ENCODE measurements at regions not wholly inside any gene's neighbourhood (a gene's known extent, or its start where the extent isn't known, plus 50 kb on each side); places are given as distances from the start of the nearest gene placed in this dataset.
"Not testable (repeated sequence)": the region's sequence is repeated elsewhere in the genome, so short reads cannot be mapped to it uniquely, and the experiment has no call there.

GRCh38 chr6:68007717-68008116 lies 627.4 kb upstream of the ADGRB3 start:
- no peak for DNase-seq

DNA sequence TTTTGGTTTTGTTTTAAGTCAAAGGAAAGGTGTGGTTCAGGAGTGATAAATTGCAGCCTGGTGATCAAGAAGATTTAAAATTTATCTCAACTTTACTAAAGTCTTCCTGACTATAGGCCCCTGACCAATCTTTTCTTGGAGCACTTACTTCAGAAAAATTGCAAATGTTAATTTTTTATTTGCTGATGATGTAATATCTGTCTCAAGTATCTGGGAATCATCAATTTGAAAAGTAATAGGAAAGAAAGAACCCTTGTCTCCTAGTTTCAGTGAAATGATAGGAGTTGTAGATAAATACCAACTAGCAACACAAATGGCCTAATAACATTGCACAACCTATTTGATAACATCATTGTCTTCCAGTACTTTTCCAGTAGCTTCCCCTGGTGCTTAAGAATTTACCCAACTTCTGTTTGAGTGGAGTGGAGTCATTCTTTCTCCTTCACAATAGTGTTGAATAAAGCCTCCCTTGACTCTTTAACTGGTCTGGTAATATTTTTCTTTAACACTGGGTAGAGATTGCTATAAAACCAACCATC lies 648.3 kb upstream of the ADGRB3 start:
- DNase-seq, result no peak

DNA sequence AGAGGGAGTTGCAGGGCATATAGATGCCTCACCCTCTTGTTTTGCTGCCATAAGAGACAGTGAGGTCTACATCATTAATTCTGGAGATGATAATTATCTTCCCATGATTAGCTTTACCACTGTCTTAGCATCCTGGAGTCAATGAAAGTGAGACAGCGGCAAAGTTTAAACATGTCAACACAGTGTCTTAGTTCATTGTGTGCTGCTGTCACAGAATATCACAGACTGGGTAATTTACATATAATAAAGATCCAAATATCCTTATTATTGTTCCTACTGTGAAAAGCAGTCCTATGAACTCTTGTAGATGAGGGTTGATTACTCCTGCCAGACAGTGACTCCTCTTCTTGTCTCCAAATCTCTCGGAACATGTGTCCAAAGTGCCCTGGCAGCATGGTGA lies 658.6 kb upstream of the ADGRB3 start:
- no peak for DNase-seq

GRCh38 chr6:67974931-67975330 lies 660.2 kb upstream of the ADGRB3 start:
- no peak for DNase-seq

- DNase-seq, result no peak
These were observed 663.3 kb upstream of the ADGRB3 start for GRCh38 chr6:67971812-67972211.

- DNase-seq, result no peak
These were observed 668.3 kb upstream of the ADGRB3 start for GRCh38 chr6:67966830-67967229.

- no peak for DNase-seq
These were observed 678.7 kb upstream of the ADGRB3 start for GRCh38 chr6:67956352-67956751.

DNA sequence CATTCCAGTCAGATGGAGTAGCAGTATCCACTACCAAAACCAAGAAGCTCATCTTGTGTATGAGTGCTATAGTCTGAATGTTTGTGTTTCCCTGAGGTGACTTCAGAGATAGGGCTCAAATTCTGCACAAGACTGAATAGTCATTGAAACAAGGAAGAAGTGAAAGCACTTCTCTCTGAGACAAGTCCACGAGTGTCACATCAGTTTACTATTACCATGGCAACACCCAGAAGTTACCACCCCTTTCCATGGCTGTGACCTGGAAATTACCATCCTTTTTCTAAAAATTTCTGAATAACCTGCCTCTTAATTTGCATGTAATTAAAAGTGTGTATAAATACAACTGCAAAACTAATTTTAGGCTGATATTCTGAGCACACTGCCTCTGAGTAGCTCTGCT lies 682.1 kb upstream of the ADGRB3 start:
- no peak for DNase-seq

GRCh38 chr6:67952121-67952520 lies 683.0 kb upstream of the ADGRB3 start:
- no peak for DNase-seq

GRCh38 chr6:67947762-67948161 lies 687.3 kb upstream of the ADGRB3 start:
- DNase-seq, result not testable (repeated sequence)

DNA sequence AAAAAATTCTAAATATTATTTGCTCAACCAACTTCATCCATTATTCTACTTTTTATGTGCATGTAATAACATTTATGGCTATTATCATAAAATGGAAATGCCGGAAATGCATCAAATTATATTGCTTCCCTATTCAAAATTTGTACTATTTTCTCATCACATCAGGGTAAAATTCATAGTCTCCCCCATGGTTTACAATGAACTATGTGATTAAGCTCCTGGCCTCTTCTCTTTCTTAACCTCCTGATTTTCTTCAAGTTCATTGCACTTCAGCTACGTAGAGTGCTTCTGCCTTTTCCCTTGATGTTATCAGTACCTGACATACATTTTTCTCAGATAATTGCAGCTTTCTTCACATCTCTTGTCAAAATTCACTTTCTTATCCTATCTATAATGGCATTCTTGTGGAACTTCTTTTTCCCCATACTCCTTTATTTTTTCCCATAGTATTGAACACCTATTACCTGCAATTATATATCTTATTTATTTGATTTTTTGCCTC lies 699.1 kb upstream of the ADGRB3 start:
- DNase-seq, result no peak

DNA sequence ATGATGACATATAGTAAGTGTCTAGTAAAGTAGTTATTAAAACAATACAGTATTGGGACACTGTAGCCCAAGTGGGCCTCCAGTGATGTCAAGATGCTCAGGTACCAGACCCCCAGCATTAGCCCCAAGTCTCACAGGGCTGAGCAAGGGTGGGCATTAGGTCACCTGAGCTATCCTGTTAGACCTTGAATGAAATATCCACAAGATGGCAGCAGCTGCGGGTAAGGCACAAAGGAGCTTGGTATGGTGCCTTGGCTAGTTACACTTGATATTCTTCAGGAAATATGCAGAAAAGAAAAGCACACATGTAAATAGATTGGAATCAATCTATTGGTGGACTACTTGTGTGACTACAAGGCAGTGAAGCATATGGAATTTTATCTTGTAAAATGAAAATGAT lies 701.8 kb upstream of the ADGRB3 start:
- DNase-seq, result no peak

DNA sequence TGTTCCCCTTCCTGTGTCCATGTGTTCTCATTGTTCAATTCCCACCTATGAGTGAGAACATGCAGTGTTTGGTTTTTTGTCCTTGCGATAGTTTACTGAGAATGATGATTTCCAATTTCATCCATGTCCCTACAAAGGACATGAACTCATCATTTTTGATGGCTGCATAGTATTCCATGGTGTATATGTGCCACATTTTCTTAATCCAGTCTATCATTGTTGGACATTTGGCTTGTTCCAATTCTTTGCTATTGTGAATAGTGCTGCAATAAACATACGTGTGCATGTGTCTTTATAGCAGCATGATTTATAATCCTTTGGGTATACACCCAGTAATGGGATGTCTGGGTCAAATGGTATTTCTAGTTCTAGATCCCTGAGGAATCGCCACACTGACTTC lies 712.5 kb upstream of the ADGRB3 start:
- not testable (repeated sequence) for DNase-seq

DNA sequence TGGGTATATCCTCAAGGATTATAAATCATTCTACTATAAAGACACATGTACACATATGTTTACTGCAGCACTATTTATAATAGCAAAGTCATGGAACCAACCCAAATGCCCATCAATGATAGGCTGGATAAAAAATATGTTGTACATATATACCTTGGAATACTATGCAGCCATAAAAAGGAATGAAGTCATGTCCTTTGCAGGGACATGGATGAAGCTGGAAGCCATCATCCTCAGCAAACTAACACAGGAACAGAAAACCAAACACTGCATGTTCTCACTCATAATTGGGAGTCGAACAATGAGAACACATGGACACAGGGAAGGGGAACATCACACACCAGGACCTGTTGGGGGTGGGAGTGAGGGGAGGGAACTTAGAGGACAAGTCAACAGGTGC lies 715.0 kb upstream of the ADGRB3 start:
- not testable (repeated sequence) for DNase-seq

DNA sequence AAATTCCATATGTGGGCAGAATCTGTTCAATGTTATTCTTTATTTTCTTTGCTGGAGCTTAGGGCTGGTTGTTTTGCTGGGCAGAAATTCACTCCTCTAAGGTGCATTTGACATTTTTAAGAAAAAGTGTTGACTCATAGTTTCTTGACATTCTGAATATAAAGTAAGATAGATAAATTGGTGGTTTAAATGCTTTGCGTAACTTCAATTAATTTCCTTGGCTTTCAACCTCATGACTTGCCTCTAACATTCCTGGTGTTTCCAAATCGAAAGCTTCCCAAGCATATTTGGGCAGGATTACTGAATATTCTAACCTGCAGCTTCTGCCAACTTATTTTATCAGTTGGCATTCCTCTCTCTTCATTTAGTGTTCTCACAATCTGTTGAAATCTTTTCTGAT lies 718.7 kb upstream of the ADGRB3 start:
- DNase-seq, result no peak

GRCh38 chr6:67914419-67914818 lies 720.7 kb upstream of the ADGRB3 start:
- DNase-seq, result no peak

- no peak for DNase-seq
These were observed 725.7 kb upstream of the ADGRB3 start for GRCh38 chr6:67909354-67909753.

GRCh38 chr6:67908379-67908778 lies 726.7 kb upstream of the ADGRB3 start:
- no peak for DNase-seq

DNA sequence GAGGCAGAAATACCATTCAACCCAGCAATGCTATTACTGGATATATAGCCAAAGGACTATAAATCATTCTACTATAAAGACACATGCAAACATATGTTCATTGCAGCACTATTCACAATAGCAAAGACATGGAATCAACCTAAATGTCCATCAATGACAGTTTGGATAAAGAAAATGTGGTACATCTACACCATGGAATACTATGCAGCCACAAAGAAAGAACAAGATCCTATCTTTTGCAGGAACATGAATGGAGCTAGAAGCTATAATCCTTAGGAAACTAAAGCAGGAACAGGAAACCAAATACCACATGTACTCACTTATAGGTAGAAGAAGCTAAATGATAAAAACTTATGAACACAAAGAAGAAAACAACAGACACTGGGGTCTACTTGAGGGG lies 730.3 kb upstream of the ADGRB3 start:
- not testable (repeated sequence) for DNase-seq

GRCh38 chr6:67898875-67899274 lies 736.2 kb upstream of the ADGRB3 start:
- DNase-seq, result no peak

DNA sequence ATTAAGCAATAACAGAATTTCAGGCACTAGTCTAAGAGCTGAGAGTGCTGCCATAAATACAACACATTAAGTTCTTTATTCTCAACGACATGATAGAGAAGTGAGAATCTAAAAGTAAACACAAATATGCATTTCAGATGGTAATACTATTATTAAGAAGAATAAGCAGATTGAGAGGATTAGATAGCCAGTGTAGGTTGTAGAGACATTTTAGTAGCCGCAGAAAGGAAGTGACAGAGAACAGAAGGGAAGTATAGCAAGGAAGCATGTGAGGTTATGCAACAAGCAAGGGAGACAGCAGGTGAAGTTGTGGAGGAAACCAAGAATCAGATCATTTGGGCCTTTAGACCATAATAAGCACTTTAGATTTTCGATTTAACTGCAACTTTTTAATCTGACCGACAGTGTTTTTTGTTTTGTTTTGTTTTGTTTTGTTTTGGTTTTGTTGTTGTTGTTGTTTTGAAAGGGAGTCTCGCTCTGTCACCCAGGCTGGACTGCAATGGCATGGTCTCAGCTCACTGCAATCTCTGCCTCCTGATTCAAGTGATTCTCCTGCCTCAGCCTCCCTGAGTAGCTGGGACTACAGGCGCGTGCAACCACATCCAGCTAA lies 737.0 kb upstream of the ADGRB3 start:
- DNase-seq, result no peak

DNA sequence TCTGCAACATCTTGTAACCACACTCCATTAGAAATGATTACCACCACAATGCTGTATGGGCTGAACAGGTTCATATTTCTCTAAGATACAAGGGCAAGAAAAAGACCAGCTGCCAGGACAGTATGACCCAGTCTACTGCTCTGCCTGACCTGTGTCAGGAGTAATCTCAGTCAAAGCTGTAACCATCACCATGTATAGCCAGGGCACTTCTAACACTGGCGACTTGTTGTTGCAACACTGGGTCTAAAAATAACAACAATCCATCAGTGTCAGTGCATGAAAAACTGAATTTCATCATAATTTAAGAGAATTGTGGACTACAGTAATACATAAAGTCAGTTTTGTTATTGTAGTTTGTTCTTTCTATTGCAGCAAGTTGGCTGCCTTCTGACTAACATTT lies 738.6 kb upstream of the ADGRB3 start:
- DNase-seq, result no peak

DNA sequence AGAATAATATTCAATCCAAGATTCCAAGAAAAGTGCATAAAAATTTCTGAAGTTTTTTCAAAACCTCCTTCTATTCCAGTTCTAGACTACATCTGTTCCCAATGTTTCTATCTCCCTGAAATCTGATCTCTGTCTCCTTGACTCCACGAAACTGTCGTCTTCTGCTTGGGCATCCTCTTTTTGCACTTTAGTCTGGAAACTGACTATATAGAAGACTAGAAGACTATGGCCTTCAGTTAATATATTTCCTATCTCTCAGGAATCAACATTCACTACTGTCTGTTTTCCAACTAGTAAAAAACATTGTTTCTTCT lies 745.4 kb upstream of the ADGRB3 start:
- no peak for DNase-seq

GRCh38 chr6:67888886-67889681 lies 746.0 kb upstream of the ADGRB3 start:
- no peak for DNase-seq

GRCh38 chr6:67888546-67888885 lies 746.6 kb upstream of the ADGRB3 start:
- DNase-seq, result no peak
